GM18861 (cell line): ENCODE measurements at regions not wholly inside any gene's neighbourhood (a gene's known extent, or its start where the extent isn't known, plus 50 kb on each side); places are given as distances from the start of the nearest gene placed in this dataset.
"Not testable (repeated sequence)": the region's sequence is repeated elsewhere in the genome, so short reads cannot be mapped to it uniquely, and the experiment has no call there.

Experiments used
- ATAC-seq: cut with Tn5 transposase; IDR thresholded peaks from one replicate; pipeline ENCODE4 v1.9.1; 2021; ENCODE audit not compliant: unreplicated experiment

- no peak for ATAC-seq
Observed at GRCh38 chr7:82701949-82702348, 258.4 kb upstream of the CACNA2D1 start.

DNA sequence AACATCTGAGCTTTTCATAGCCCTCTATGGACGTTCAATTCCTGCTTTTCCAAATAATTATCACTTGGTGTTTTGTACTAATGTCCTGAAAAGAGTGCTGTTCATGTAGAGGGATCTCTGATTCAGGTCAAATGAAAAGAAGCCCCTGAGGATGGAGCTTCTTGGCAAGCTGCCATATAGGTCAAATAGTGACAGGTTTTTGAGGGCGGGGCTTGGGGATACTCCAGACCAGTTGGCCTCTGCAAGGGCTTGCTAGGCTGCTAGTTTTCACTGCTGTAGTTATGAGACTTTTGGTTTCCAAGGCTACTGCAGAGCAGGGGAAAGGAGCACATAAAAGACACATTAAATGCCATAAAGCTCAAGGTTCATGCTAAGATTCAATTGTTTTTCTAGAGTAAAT lies 257.2 kb upstream of the CACNA2D1 start:
- ATAC-seq = no peak

DNA sequence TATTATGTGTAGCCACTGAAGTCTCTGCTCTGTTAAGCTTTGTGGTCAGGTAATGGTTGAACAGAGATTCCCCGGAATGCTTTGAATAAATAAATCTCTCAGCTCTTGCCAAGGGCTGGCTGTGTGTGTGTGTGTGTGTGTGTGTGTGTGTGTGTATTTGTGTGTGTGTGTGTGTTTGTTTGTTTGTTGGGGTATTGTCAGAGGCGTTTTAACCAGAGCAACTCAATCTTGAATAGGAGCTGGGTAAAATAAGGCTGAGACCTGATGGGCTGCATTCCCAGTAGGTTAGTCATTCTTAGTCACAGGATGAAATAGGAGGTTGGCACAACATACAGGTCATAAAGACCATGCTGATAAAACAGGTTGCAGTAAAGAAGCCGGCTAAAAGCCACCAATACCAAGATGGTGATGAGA lies 256.2 kb upstream of the CACNA2D1 start:
- ATAC-seq = no peak

- no peak for ATAC-seq
Observed at GRCh38 chr7:82697897-82698296, 254.3 kb upstream of the CACNA2D1 start.

GRCh38 chr7:82696631-82697030 lies 253.1 kb upstream of the CACNA2D1 start:
- no peak for ATAC-seq

GRCh38 chr7:82694022-82694421 lies 250.4 kb upstream of the CACNA2D1 start:
- no peak for ATAC-seq

DNA sequence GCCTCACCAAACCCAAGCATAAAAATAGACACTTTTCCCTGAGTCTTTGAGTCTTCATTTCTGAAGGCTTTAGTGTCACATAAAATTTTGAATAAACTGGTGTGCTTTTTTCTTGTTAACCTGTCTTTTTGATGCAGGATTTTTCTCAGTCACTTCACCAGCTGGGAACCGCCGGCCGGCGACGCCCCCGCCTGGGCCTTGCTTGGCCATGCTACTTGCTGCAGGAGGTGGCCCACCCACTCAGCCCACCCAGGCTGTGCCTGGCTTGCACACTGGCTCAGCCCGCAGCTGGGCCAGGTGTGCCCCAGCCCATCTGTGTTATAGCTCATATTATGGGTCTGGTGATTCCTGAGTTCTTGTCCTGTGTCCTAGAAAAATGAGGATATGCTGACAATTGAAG lies 247.4 kb upstream of the CACNA2D1 start:
- no peak for ATAC-seq

DNA sequence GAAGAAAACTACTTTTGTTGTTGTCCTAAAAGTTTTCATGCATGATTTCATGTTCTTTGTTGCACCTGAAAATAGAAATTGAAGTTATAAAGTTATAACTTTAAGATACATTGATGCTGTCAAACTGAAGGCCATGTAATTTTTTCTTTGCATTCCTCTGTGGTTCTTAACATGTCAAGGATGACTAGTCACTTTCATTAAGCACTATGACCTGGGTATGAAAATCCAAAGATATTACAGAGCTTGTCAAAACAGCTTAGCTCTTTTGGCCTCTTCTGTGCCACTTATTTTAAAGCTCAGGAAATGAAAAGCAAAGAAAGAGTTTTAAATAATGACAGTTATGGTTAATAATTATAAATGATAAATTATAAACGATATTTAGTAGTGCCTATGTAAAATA lies 241.6 kb upstream of the CACNA2D1 start:
- ATAC-seq = no peak

DNA sequence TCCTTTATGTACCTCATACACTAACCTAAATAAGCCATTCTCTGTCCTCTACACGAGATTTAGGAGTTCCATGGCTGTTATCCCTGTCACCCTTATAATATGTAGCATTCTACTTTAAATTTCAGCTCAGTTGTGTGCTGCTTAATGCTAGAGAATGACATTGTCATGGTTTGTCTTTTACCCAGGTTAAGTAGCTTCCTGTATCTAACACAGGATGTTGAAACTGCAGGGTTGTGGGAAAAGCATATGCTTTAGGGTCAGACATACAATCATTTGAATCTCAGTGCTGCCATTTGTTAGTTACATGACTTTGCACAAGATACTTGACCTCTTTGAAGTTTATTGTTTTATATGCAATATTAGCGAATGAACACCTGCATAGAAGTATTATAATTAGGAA lies 235.1 kb upstream of the CACNA2D1 start:
- ATAC-seq = no peak

DNA sequence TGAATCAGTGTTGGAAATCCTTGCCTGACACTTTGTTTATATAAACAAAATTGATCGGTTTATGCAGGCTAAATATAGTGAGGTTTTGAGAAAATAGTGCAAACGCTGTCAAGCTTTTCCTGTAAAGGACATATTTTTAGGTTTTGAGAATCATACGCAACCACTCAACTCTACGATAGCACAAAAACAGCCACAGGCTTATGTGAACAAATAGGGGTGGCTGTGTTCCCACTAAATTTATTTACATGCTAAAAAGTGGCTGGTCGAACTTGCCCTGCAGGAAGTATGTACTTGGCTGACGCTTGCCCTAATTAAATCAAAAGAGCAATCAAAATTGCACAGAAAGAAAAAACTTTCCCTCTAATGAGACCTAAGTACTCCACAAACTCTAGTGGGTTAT lies 234.7 kb upstream of the CACNA2D1 start:
- no peak for ATAC-seq

- peak; percentile 80 for ATAC-seq
Observed at GRCh38 chr7:82677493-82677892, 233.9 kb upstream of the CACNA2D1 start.

DNA sequence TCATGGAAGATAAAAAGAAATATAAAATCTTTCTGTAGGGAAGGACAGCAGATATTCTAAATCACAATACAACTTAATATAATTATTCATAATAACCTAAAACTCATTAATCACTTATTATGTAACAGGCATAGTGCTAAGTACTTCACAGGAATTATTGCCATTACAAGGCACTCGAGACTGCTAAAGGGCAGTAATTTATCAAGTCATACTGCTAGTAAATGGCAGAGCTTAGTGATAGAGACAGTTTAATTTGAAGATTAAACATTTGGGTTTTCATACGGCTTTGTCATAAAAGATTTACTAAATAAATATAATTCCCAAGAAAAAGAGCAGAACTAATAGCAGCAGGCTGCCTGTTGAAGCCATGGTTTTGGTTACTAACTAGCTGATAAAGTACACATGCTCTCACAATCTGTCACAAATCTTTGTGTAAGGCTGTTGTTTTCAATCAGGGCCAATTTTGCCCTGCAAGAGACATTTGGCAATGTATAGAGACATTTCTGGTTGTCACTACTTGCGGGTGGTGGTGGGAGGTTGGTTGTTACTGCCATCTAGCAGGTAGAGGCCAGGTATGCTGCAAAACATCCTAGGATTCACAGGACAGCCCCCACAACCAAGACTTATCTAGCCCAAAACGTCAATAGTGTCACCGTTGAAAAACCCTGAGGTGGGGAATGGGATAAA lies 233.3 kb upstream of the CACNA2D1 start:
- no peak for ATAC-seq

DNA sequence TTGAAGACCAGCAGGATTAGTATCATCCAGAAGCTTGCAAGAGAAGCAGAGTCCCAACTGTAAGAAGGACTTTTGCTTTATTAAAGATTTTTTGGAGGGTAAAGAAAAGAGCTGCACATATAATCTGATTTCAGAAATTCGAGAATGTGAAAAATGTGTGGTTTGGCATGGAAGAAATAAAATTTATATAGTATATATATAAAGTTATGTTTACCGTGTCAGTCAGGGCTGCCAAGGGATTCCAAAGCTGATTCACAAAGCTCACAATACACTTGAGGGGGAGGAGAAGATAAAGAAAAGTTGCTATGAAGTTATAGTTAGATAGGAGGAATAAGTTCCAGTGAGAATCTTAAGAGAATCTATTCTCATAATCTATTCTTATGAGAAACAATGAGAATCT lies 231.8 kb upstream of the CACNA2D1 start:
- no peak for ATAC-seq

GRCh38 chr7:82674268-82674667 lies 230.7 kb upstream of the CACNA2D1 start:
- ATAC-seq = no peak

- ATAC-seq = no peak
Observed at GRCh38 chr7:82672078-82672477, 228.5 kb upstream of the CACNA2D1 start.

DNA sequence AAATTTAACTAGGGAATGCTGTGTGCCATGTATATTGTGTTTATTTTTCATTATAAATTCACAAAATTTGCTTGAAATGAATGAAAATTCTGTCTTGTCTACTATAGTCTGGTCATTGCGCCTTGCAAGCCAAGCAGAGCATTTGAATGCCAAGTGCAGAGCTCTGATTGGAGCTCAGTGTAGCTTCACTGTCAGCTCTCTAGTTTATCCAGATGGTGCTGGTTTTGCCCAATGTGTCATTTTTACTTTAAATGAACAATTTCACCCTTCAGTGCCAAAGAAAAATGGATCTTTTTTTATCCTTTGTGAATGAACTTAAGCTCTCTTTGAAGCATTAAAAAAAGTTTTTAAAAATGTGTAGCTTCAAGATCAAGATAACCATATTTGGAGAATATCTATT lies 225.6 kb upstream of the CACNA2D1 start:
- ATAC-seq = no peak

- no peak for ATAC-seq
Observed at GRCh38 chr7:82668676-82669075, 225.1 kb upstream of the CACNA2D1 start.

DNA sequence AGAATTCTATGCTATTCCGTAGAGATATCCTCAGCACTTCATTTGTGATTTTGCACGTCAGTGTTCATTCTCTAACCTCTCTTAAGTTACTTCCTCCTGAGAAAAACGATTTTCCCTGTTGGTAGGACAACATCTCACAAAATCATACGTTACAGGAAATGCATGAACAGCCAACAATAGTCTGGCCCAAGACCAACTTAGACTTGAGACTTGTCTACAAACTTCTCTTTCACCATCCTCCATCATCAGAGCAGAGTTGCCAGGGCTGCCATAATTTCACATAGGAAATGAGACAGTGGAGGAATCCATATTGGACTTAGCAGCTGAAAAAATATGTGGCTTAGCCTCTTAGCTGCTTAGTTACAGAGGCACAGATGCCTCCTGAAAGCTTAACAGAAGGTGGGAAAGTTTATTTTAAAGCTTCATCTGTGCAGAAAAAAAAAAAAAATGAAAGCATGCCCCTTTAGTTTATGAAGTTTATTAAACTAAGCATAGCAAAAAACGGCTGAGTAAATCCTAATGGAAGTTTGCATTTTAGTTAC lies 222.5 kb upstream of the CACNA2D1 start:
- ATAC-seq = no peak

DNA sequence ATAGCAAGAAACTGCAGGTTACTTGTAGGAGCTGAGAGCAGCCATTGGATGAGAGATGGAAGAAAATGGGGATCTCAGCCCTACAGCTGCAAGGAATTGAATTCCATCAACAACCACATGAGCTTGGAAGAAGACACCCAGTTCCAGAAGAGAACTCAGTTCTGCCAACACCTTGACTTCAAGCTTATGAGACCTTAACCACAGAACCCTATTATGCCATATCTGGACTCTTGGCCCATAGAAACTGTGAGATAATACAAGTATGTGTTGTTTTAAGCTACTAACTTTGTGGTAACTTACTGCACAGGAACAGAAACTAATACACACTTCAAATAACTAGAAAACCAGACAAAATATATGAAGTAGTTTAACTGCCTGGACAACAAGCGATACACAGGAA lies 212.4 kb upstream of the CACNA2D1 start:
- ATAC-seq = no peak

DNA sequence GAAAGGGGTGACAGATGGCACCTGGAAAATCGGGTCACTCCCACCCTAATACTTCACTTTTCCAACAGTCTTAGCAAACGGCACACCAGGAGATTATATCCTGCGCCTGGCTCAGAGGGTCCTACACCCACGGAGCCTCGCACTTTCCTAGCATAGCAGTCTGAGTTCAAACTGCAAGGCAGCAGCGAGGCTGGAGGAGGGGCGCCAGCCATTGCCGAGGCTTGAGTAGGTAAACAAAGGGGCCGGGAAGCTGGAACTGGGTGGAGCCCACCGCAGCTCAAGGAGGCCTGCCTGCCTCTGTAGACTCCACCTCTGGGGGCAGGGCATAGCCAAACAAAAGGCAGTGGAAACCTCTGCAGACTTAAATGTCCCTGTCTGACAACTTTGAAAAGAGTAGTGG lies 206.5 kb upstream of the CACNA2D1 start:
- not testable (repeated sequence) for ATAC-seq

DNA sequence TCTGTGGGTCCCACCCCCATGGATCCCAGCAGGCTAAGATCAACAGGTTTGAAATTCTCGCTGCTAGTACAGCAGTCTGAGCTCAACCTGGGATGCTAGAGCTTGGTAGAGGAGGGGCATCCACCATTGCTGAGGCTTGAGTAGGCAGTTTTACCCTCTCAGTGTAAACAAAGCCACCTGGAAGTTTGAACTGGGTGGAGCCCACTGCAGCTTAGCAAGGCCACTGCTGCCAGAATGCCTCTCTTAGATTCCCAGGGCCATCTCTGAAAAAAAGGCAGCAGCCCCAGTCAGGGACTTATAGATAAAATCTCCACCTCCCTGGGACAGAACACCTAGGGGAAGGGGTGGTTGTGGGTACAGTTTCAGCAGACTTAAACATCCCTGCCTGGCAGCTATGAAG lies 190.0 kb upstream of the CACNA2D1 start:
- no peak for ATAC-seq

GRCh38 chr7:82631998-82632397 lies 188.4 kb upstream of the CACNA2D1 start:
- ATAC-seq = no peak

GRCh38 chr7:82629583-82629982 lies 186.0 kb upstream of the CACNA2D1 start:
- no peak for ATAC-seq
